Activated CD8-positive, alpha-beta memory T cell treated with anti-CD3 and anti-CD28 coated beads, Interleukin-2, amount 50 U/mL, for 4 hours (primary cell): ENCODE measurements at regions not wholly inside any gene's neighbourhood (a gene's known extent, or its start where the extent isn't known, plus 50 kb on each side); places are given as distances from the start of the nearest gene placed in this dataset.
A peak's percentile ranks its signal among the peaks of the same experiment; 100 is the strongest.
"Not testable (repeated sequence)": the region's sequence is repeated elsewhere in the genome, so short reads cannot be mapped to it uniquely, and the experiment has no call there.

Source experiments
- DNase-seq: peaks from one replicate; pipeline ENCODE4 v3.0.0-alpha.2; 2020

DNA sequence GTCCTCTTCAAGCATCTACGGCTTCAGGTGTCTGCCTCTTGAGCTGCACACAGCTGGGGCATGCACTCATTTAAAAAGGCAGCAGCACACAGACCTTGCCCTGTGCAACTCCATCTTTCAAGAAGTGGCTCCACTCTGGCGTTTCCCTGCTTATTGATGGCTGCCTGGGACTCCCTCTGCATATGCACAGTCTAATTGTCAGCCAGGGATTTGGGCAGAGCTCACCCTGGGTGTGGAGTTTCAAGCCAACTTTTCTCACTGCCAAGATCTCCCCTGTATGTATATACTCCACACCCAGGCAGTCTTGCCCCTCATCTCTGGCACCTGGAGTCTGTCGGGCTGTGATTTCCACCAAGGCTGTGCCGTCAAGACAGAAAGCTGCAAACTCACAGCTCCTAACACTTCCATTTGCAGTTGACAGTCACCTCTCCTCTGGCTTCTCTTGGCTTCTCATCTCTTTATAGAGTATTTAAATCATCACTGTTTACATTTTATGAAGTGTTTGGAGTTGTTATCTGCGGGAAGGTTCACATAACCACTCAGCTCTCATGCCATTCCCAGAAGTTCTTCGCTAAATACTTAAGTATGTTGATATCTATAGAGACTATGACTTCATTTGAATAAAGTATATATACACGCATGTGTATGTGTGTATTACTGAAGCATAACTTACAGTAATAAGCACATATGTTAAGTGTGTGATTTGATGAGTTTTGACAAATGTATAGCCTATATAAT lies 130.5 kb upstream of the ZNF469 start:
- not testable (repeated sequence) for DNase-seq

DNA sequence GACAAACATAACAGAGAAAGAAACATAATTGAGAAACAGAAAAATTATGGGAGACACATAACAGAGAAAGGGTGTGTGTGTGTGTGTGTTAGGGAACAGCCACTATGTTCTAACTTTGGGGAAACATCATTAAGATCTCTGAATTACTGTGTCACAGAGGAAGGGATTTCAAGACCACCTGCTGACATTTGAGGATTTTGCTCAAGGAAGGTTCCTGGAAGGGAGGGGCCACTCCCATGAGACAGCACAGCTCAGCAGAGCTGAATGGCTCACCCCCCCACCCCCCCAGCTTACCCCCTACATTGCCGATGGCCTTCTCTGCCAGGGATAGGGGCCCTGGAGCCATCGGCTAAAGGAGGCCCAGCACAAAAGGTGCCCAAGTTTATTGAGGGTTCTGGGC lies 124.6 kb upstream of the ZNF469 start:
- DNase-seq, result not testable (repeated sequence)

DNA sequence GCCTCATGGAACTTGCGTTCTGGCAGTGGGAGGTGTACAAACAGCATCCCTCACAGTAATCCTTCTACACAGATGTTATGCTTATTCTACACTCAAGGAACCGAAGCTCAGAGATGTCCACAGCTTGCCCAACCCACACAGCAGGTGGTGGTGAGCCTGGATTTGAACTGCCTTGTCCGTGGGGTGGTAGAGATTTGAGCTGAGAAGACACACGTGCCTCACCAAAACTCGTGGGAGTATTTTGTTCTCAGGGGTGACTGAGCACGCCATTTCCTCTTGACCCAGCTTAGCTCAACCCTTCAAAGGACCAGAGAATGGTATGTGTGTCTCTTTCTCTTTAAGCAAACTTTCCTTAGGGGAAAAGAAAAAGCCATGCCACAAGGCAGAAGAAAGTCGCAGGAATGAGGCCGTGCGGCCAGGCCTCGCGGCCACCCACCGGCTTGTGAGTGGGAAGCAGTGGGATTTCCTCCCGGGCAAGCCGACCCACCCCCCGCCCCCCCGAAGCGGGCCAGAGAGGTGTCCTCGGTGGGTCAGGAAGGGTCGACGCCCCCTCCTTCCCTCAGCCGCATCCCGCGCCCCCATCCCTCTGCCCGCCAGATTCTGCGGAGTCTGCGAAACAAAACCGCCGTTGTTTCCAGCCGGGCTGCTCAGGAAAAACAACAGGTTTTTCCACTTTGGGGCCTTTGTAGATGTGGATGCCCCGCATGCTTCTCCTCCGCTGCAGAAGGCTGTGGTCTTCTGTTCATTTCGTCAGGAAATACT lies 123.8 kb upstream of the ZNF469 start:
- not testable (repeated sequence) for DNase-seq

DNA sequence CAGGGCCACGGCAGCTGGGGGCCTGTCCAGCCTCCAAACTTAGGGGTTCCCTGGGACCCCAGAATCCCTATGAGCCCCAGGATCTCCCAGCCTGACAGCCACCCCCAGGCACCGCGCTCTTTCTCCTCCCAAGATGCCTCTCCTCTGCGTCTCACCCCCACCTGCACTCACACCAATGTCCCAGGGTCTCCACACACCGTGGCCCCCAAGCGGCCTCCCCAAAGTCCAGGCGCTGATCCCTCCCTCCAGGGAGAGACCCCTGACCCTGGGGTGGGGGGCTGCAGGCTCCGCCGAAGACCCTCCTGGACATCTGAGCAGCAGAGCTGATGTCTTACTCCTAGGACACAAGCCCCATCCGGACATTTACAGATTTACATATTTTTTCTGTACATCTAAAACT lies 123.2 kb upstream of the ZNF469 start:
- DNase-seq, result not testable (repeated sequence)

DNA sequence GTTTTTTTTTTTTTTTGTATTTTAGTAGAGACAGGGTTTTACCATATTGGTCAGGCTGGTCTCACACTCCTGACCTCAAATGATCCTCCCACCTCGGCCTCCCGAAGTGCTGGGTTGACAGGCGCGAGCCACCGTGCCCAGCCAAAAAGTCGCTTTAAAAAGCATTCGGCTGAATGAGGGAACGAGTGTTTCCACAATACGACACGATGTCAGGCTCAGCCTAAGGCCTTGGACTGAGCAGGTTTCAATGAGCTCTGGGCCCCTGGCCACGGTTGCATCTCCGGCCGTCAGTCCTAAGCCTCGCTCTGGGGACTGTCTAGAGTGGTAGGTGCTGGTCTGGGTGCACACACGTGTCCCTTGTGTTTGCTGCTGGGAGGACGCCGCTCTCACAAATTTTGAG lies 122.6 kb upstream of the ZNF469 start:
- DNase-seq, result not testable (repeated sequence)

DNA sequence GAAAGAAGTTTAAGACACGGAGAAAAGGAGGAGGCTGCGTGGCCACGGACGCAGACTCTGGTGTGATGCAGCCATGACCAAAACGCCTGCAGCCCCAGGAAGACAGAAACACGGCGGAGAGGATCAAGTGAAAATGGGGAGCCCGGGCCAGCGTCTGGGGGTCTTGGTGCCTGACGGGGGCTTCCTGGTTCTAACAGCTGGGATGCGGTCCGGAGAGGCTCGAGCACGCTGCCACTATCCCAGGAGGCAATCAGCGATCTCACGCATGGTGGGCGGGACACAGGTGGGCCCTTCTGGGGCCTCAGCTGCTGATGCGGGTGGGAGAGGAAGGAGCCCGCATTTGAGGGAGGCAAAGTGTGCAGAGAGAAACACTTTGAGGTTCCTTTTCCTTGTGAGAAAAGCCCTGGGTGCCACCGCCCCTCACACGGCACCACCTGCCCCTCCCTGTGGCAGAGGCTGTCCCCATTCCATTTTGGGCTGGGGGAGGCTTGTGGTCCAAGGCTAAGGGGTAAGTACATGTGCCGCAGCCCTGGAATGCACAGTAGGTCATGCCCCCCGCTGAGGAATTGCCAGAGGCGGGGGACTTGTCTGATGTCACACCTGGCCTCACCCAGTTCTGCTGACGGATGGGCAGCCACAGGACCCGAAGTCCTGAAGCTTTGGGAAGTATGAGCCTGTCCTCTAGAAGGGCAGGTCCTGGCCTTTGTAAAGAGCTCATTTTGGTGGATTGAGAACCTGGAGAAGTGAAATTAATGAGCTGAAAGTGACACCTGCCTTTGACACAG lies 121.7 kb upstream of the ZNF469 start:
- not testable (repeated sequence) for DNase-seq

DNA sequence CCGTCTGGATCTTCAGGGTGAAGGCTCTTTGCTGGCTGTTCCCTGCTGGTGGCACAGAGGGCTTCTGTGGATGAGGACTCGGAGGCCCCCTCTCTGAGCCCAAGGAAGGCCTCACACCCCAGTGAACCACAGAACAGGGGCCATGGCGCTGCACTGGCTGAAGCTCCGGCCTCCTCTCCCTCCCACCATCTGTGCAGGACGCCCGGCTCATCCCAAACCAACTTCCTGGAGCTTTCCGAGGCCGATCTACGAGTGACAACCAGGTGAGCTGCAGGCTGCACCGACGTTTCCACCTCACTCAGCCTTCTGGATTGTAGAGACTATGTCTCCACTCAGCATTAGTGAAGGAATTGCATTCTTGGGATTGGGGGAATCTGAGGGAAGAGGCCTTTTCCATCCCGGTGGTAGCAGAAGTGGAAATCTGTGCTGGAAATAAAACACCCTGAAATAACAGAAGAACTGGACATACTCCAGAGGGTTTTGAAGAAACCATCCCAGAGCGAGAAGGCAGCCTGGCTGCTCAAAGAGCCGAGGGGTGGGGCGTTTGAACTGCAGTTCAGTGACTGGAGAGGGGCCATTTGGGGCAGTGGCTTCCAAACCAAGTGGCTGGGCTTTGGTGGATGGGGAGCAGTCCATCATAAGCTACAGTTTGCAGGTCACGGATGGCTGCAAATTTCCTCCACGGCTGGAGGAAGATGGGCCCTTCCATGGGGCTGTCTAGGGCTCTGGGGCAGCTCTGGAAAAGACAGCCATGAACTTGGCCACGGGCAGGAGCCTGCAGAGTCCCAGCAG lies 120.7 kb upstream of the ZNF469 start:
- DNase-seq, result not testable (repeated sequence)

DNA sequence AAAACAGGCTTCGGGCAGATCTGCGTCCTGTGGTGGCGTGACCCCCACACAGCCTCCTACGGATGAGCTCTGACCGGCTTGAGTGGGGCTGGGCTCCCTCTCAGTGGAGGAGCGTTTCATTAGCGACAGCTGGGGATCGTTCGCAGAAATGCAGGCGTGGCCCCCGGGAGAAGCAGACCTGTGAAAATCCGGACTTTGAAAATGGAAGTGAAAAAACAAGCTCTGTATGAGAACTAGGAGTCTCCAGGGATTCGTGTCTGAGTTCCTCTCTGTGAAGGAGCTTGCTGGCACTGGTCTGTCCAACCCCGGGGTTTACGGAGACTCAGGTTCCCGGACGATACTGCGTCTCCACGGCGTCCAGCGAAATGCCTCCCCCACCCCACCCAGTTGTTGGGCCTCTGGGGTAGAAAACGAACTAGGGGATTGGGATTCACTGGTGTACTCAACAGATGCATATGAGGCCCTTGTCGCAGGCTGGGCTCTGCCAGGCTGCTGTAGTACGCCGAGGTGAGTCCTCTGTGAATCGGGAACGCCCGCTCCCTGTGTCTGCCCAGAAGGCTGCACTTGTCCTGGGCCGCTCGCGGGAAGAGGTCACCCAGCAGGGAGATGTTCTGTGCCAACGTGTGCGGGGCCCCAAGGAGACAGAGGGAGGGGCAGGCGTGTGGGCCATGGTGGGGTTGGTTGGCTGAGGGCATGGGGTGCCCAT lies 119.7 kb upstream of the ZNF469 start:
- DNase-seq, result not testable (repeated sequence)

DNA sequence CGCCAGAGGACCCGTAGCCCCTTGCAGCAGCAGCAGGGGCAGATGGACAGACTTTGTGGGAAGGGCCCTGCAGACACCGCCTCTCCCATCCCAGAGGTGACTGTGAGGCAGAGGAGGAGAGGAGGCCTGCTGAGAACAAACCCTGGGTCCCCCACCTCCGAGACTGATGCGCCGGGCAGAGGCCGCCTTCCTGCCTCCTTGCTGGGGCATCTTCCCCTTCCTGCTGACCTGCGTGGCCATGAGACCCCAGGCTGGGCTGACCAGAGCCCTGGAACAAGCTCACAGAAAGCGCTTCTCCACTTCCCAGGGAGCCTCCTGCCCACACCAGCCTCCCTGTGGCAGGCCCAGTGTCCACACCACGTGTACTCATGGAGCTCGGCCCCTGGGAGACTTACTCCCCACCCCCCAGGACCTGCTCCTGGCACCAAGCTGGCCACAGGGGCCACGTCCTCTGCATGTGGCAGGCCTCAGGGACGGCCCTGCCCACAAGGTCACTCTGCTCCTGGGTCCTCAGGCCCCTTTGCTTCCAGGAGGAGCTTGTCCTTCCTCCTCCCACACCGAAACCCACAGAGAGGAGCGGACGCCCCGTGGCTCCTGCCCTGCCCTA lies 119.0 kb upstream of the ZNF469 start:
- not testable (repeated sequence) for DNase-seq

DNA sequence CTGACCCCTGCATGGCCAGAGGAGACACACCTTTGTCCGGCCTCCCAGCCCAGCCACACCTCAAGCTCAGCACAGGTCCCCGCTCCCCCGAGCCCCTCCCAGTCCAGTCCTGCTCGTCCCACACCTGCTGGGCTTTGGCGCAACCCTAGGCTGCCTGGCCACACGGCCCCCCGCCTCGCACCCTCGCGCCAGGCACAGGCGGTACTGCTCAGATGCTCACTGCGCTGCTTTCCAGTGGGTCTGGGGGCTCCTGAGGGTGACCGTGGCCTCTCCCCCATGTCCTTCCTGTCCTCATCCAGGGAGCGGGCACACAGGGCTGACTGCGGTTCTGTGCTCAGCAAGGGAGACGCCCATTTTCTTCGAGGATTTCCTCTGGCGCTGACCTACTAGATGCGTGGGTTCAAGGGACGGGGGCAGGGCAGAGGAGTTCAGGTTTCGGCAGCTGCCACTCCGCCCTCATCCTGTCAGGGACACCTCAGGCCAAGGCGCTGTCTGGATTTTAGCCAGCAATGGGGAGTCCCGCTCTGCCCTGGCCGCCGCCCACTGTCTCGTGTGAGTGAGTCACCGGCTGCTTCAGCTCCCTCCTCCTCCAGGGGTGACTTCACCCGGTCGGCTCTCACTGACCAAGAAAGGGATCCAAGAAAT lies 118.0 kb upstream of the ZNF469 start:
- peak; percentile 54 for DNase-seq

DNA sequence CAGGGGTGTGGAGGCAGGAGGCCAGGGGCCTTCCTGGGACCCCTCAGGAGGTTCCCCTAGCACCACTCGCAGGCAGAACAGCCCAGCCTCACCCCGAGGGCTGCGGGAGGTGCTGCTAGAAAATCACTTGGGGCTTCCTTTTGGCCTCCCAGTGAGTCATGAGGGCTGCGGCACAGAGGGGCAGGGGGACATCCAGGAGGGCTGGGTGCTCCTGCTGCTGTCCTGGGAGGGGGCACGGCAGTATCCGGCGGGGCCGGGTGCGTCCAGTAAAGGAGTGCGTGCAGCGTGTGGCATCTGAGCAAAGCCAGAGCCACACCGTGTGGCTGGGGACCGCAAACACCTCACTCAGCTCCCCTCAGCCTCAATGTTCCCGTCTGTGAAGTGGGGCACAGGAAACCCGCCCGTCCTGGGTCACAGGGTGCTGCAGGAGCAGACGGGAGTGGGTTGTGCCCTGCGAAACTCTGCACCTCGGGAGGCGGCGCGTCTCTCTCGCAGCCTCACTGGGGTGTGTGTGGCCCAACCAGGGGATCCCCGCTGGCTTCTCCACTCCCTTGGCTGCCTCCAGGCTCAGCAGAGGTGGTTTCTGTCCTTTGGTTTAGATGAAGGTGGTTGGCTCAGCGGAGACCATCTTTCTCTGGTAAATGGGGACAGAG lies 117.3 kb upstream of the ZNF469 start:
- DNase-seq, result peak; percentile 34

DNA sequence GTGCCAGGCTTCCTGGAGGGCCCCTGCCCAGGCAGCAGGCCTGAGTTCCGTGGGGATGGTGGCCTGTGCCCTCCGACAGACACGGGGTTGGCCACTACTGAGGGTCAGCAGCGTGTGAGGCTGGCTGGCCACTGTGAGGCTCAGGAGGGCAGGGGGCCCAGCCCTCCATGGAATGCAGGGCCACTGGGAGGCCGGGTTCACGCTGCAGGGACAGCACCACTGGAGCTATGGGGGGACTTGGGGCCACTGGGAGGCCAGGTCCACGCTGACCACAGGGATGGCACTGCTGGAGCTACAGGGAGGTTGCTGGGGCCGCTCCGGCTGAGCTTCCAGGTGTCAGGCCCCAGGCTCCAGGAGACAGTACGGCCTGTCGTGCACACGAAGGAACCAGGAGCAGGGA lies 116.7 kb upstream of the ZNF469 start:
- DNase-seq, result not testable (repeated sequence)

DNA sequence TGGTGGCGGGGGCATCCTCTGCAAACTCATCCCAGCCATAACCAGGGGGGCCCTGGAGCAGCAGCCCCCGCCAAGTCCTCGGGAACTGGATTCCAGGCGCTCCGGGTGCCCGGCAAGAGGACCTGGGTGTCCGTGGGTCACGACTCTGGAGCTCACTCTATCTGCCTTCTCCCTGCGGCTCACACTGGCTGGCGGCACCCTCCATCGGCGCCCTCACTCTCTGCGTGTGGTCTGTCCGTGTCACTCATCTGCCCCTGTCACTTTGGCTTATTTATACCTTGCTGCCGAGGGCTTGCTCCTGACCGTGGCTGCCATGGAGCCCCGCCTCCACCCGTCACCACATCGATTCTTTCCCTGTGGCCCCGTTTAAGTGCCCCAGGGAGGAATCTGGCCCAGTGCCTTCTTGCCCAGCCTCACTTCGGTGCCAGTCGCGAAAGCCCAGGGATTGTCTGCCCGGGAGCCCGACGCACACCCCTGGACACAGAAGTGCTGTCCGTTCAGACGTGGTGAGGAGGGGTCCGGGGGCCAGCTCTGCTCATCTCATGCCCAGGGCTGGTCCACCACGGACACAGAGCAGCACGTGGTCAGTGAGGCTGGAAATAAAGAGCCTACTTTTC lies 115.7 kb upstream of the ZNF469 start:
- DNase-seq, result not testable (repeated sequence)

DNA sequence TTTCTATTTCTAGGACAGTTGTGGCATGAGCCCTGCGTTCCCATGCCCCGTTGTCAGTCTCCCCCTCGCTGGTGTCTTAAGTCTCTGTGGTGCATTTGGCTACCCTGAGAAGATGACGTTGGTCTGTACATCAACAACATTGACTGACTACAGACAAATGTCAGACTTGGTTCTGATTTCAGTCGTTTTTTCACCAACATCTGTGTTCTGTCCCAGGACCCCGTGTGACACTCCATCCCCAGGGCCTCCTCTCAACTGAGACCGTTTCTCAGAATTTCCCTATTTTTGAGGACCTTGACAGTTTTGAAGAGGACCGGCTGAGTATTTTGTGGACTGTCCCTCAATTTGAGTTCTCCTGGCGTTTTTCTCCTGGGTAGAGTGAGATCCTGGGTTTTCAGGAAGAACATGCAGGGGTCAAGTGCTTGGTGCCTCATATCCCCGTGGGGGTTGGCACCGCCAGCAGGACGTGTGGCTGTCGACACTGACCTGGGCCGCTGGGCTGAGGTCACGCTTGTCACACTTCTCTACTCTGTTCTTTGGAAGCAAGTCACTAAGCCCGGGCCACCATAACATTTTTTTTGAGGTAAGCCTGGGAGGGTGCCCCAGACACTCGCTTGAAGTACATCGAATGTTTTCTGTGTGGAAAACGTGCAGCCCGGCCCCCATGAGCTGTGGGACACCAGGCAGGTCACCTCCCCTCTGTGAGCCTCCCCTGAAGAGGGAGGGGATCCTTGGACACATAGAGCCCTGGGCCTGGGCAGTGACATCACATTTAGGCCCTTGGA lies 114.4 kb upstream of the ZNF469 start:
- DNase-seq, result not testable (repeated sequence)

DNA sequence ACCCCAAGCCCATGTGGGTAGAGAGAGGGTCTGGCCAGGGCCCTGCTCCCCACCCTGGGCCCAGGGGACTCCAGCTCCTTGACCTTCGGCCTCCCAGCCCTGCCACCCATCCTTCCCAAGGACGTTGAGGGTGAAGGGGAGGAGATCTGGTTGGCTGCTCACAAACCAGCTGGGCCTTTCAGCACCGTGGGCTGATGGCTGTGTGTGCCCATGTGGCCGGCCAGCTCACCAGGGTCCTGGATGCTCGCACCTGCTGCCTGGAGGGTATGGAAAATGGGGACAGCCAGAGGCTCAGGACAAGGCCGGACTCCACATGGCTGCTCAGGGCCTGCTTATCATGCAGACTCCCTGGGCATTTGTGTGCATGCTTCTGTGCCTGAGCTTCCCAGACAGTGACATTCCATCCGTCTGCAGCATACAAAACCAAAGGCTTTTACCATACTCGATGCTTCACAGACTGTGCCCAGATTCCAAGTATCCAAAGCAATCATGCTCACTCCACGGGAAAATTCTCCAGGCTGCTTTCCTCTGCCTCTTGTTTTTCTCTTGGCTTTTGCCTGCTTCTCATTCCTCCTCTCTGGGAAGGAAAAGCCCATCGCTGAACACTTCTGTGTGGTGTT lies 112.5 kb upstream of the ZNF469 start:
- not testable (repeated sequence) for DNase-seq

DNA sequence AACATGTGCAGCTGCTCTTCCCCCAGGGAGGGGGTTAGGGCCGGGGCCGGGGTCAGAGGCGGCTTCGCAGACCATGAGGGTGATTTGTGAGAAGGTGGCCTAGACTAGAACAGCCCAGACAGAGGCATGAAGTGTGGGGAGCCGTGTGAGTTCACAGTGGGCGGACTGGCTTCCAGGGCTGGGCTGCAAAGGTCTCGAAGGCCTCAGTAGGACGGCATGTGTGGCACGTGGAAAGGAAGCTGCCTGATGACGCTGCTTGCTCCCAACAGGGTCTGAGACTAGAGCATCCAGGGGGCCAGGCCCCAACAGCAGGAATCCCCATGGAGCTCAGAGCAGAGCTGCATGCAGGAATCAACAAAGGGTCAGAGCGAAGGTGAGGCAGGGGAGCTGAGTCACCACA lies 111.5 kb upstream of the ZNF469 start:
- not testable (repeated sequence) for DNase-seq

DNA sequence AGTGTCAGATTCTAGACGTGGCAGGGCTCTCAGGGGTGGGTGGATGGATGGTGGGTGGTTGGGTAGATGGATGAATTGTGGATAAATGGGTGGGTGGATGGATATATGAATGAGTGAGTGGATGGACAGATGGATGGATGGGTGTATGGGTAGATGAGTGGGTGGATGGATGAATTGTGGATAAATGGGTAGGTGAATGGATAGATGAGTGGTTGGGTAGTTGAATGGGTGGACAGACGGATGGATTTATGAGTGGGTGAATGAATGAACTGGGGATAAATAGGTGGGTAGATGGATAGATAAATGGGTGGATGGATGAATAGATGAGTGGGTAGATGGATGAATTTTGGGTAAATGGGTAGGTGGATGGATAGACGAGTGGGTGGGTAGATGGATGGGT lies 111.0 kb upstream of the ZNF469 start:
- not testable (repeated sequence) for DNase-seq

DNA sequence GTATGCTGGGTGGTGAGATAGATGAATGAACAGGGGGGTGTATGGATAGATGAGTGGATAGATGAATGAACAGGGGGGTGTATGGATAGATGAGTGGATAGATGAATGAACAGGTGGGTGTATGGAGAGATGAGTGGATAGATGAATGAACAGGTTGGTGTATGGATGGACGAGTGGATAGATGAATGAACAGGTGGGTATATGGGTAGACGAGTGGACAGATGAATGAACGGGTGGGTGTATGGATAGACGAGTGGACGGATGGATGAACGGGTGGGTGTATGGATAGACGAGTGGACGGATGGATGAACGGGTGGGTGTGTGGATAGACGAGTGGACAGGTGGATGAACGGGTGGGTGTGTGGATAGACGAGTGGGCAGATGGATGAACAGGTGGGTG lies 110.3 kb upstream of the ZNF469 start:
- DNase-seq, result not testable (repeated sequence)
